Panc1 (cell line): ENCODE measurements at regions not wholly inside any gene's neighbourhood (a gene's known extent, or its start where the extent isn't known, plus 50 kb on each side); places are given as distances from the start of the nearest gene placed in this dataset.

ENCODE experiments used
- CTCF ChIP-seq: fragments of 450-650 bp; IDR thresholded peaks from 2 replicates; pipeline ENCODE4 v1.5.1; 2017; ENCODE audit warnings: mild to moderate bottlenecking
- POLR2AphosphoS5 ChIP-seq: IDR thresholded peaks from 2 replicates; pipeline ENCODE4 v1.6.1; 2012; ENCODE audit warnings: mild to moderate bottlenecking, low read depth, low read length, moderate library complexity
- REST ChIP-seq, 2 experiments: IDR thresholded peaks; 2 replicates each; pipeline ENCODE4 v1.6.1; 2011 to 2012; ENCODE audit warnings: low read depth in 2 of 2, control low read depth in 1 of 2, low read length in 1 of 2, mild to moderate bottlenecking in 1 of 2, moderate library complexity in 1 of 2; ENCODE audit not compliant: insufficient read depth in 1 of 2
- TCF7L2 ChIP-seq: IDR thresholded peaks from 2 replicates; pipeline ENCODE4 v1.6.1; 2011; ENCODE audit warnings: mild to moderate bottlenecking, low read depth, low read length, inconsistent platforms

GRCh38 chr4:126012691-126013290 lies 698.0 kb downstream of the FAT4 start:
- TF ChIP-seq CTCF (no peak), TCF7L2 (no peak), POLR2AphosphoS5 (no peak), REST (IDR thresholded peaks at IDR 0.05; ENCODE audit: insufficient read depth in 1 of 2, low read depth in 2 of 2, low read length in 1 of 2) (no peak)
